Activated naive CD8-positive, alpha-beta T cell treated with anti-CD3 and anti-CD28 coated beads, Interleukin-2, amount 10 ng/mL, durations not matched to agents 7 days and 5 days (primary cell): ENCODE measurements at regions not wholly inside any gene's neighbourhood (a gene's known extent, or its start where the extent isn't known, plus 50 kb on each side); places are given as distances from the start of the nearest gene placed in this dataset.
"Not testable (repeated sequence)": the region's sequence is repeated elsewhere in the genome, so short reads cannot be mapped to it uniquely, and the experiment has no call there.

Experiments used
- ATAC-seq: fragments of 150-1000 bp; cut with Tn5 transposase; one replicate; pipeline ENCODE4 v1.10.0; 2021; ENCODE audit warnings: low read depth, moderate library complexity
- POLR2A ChIA-PET: fragments of 350-600 bp; sonication (Branson Sonifier 250); formaldehyde crosslinking; loops from one replicate; lab custom pipeline; 2021; ENCODE audit warnings: antibody characterized with exemption; lab: Charles Lee
- DNase-seq: peaks from one replicate; pipeline ENCODE4 v3.0.0; 2021
- H3K27ac Mint-ChIP-seq: one replicate; pipeline ENCODE4 v1.8.0; 2022; ENCODE audit warnings: mild to moderate bottlenecking, mixed read lengths
- H3K27me3 Mint-ChIP-seq: one replicate; pipeline ENCODE4 v1.8.0; 2022; ENCODE audit warnings: mild to moderate bottlenecking, moderate library complexity, mixed read lengths
- H3K36me3 Mint-ChIP-seq: one replicate; pipeline ENCODE4 v1.8.0; 2021; ENCODE audit warnings: mild to moderate bottlenecking, mixed read lengths
- H3K4me1 Mint-ChIP-seq: one replicate; pipeline ENCODE4 v1.8.0; 2021; ENCODE audit warnings: mixed read lengths
- H3K4me3 Mint-ChIP-seq: one replicate; pipeline ENCODE4 v1.8.0; 2022; ENCODE audit warnings: mild to moderate bottlenecking, moderate library complexity, mixed read lengths
- H3K9me3 Mint-ChIP-seq: one replicate; pipeline ENCODE4 v1.8.0; 2021; ENCODE audit warnings: mixed read lengths

DNA sequence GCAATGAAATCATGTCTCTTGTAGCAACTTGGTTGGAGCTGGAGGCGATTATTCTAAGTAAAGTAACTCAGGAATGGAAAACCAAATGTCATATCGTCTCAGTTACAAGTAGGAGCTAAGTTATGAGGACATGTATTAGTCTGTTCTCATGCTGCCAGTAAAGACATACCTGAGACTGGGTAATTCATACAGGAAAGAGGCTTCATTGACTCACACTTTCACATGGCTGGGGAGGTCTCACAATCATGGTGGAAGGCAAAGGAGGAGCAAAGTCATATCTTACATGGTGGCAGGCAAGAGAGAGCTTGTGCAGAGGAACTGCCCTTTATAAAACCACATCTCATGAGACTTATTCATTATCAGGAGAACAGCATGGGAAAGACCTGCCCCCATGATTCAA lies 370.1 kb upstream of the PRKCQ start:
- peaks cover 19% of the 10 kb centered on the region for H3K9me3 Mint-ChIP-seq
- no peak overlapping the region for H3K4me3 Mint-ChIP-seq
- POLR2A ChIA-PET = no interaction called here
- no peak overlapping the region for H3K27ac Mint-ChIP-seq
- ATAC-seq (no peak), DNase-seq (no peak)
- H3K4me1 Mint-ChIP-seq = peaks cover 2% of the 10 kb centered on the region
- peaks cover 7% of the 10 kb centered on the region for H3K36me3 Mint-ChIP-seq
- peaks cover 14% of the 10 kb centered on the region for H3K27me3 Mint-ChIP-seq

DNA sequence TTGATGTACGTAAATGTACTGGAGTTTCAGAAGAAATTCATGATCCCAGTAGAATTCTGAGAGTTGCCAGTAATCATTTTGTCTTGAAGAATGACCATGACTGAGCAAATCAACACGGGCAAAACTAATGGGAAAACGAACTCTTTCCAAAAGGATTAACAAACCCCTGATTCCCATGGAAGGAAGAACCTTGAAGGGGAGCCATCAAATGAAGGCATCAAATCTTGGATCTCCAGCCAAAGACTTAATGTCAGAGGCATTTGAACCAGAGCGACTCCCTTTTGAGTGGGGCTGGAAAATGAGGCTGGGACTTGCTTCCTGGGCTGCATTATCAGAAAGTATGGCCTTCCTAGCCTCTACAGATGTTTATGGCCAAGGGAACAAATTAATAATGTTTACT lies 364.4 kb upstream of the PRKCQ start:
- no peak for DNase-seq
- H3K27ac Mint-ChIP-seq = no peak overlapping the region
- POLR2A ChIA-PET = no interaction called here
- H3K27me3 Mint-ChIP-seq = peaks cover 44% of the 10 kb centered on the region
- H3K4me3 Mint-ChIP-seq = no peak overlapping the region
- peaks cover 19% of the 10 kb centered on the region for H3K9me3 Mint-ChIP-seq
- H3K36me3 Mint-ChIP-seq = peaks cover 5% of the 10 kb centered on the region
- H3K4me1 Mint-ChIP-seq = peaks cover 2% of the 10 kb centered on the region
- ATAC-seq = no peak

DNA sequence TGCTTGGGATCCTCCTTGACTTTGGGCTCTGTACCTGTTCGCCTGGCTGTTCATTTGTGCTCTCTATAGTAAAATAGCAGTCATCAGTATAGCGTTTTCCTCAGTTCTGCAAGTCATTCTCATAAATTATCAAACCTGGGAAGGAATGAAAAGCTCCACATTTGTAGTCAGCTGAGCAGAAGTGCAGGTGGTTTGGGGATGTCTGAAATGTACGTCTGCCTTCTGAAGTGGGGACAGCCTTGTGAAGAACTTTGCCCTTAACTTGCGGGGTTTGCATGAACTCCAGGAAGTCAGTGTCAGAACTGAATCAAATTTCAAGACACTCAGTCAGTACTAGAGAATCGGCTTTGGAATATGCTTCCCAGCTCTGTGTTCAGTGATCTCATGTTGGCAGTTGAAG lies 358.3 kb upstream of the PRKCQ start:
- Mint-ChIP-seq H3K4me1 (peaks cover 8% of the 10 kb centered on the region), H3K4me3 (no peak overlapping the region), H3K9me3 (peaks cover 14% of the 10 kb centered on the region), H3K36me3 (peaks cover 12% of the 10 kb centered on the region), H3K27me3 (peaks cover 25% of the 10 kb centered on the region), H3K27ac (no peak overlapping the region)
- POLR2A ChIA-PET = interaction anchor here (1.4 kb wide), 1 partner anchor 10 kb away, joined by 3 read pairs; no protein-coding TSS in a partner anchor
- no peak for ATAC-seq
- DNase-seq = no peak

DNA sequence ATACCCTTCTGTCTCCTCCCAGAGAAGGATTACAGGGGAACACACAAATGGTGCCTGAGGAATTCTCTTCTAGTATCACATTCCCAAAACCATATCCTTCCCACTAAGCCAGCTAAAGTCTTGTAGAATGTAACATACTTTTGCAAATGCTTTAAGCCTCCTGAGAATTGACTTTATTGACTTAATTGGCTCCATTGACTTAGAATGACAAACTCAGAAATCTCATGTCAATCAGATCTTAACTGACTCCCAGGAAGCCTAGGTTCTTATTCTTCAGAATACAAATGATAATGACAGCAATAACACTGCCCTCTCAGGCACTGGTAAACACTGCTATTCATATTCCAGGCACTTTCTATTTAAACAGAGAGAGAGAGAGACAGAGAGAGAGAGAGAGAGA lies 356.9 kb upstream of the PRKCQ start:
- no peak for ATAC-seq
- H3K4me1 Mint-ChIP-seq = peaks cover 8% of the 10 kb centered on the region
- POLR2A ChIA-PET = no interaction called here
- no peak overlapping the region for H3K4me3 Mint-ChIP-seq
- H3K36me3 Mint-ChIP-seq = peaks cover 13% of the 10 kb centered on the region
- peaks cover 15% of the 10 kb centered on the region for H3K9me3 Mint-ChIP-seq
- no peak overlapping the region for H3K27ac Mint-ChIP-seq
- no peak for DNase-seq
- H3K27me3 Mint-ChIP-seq = peaks cover 29% of the 10 kb centered on the region

DNA sequence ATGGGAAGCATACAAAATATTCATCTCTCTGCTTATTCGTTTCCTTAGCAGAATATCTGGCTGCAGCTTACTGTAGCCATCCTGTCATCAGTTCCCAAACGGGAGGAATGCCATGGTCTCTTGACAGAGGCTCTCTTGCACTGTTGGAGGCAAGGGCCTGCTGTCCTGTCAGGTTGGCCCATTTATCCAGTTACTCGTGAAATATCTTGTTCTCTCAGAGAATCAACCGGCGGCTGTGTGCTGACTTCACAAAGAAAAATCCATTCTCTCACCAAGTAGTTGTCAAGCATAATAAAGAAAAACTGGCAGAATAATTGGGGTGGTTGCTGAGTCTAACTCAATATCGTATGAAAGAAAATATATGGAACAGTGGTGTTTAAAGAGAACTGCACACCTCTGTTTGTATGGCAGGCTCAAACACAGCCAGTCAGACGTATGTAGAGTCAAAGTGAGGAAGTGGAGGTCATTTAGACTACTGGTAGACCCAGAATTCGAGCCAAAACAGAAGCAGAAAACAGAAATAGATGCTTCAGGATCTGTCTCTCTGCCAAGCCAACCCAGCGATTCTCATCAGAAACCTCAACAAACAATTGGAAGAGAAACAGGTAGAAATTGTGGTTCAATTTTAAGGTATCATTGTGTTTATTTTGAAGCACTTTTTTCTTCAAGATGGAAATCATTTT lies 349.2 kb upstream of the PRKCQ start:
- no peak for DNase-seq
- Mint-ChIP-seq H3K9me3 (peaks cover 4% of the 10 kb centered on the region), H3K4me3 (peak overlapping the region; percentile 25), H3K27me3 (peaks cover 8% of the 10 kb centered on the region), H3K27ac (peak overlapping the region; percentile 95), H3K36me3 (peaks cover 11% of the 10 kb centered on the region), H3K4me1 (peaks cover 48% of the 10 kb centered on the region)
- no peak for ATAC-seq
- POLR2A ChIA-PET = interaction anchor here (1.1 to 3.3 kb wide), 3 partner anchors 9 to 482 kb away, joined by 3 to 23 read pairs (median 4); partner anchors contain the start of gene SFMBT2

DNA sequence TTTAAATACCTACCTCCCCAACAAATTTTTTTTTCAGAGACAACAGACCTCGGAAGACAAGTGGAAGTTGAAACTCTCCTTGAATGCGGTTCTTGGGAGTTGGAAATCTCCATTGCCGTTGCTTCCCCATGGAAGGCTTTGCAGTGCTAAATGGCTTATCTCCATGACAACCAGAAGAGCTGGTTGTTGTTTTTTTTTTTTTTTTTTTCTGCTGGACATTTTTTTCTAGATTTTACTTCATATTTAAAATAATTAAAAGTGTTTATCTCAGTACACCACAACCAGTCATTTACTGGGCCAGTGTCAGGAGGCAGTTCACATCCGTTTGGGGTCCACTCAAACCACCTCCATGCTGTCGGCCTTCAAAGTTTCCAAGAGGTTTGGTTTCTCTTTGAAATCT lies 348.5 kb upstream of the PRKCQ start:
- DNase-seq (no peak), ATAC-seq (no peak)
- H3K27me3 Mint-ChIP-seq = peaks cover 8% of the 10 kb centered on the region
- H3K36me3 Mint-ChIP-seq = peaks cover 8% of the 10 kb centered on the region
- POLR2A ChIA-PET = interaction anchor here (0.8 to 3.3 kb wide), 8 partner anchors 9 to 482 kb away, joined by 3 to 23 read pairs (median 4); partner anchors contain the start of gene SFMBT2
- peak overlapping the region; percentile 81 for H3K4me3 Mint-ChIP-seq
- peaks cover 3% of the 10 kb centered on the region for H3K9me3 Mint-ChIP-seq
- H3K4me1 Mint-ChIP-seq = peaks cover 48% of the 10 kb centered on the region
- H3K27ac Mint-ChIP-seq = peak overlapping the region; percentile 95

DNA sequence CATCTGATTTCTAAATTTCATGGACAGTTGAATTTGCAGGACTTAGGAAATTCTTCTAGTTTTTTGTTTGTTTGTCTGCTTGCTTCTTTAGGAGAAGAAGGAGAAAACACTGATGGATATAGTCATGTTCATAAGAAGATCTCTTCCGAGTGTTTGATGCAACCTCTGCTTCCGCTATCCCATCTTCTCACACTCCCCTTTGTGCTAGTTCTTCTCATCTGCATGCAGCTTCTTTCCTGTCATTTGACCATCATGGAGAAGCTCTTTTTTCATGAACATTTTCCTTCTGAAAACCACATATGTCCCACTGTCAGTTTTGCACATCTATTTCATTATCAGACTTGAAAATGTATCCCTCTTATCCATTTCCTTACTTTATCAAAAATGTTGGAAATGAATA lies 346.9 kb upstream of the PRKCQ start:
- Mint-ChIP-seq H3K27me3 (peaks cover 2% of the 10 kb centered on the region), H3K4me1 (peaks cover 48% of the 10 kb centered on the region), H3K9me3 (no peaks in the 10 kb centered on the region), H3K27ac (peak overlapping the region; percentile 88), H3K4me3 (peak overlapping the region; percentile 72), H3K36me3 (peaks cover 5% of the 10 kb centered on the region)
- DNase-seq = no peak
- POLR2A ChIA-PET = interaction anchor here (1.1 to 3.3 kb wide), 4 partner anchors 32 to 581 kb away, joined by 4 to 23 read pairs (median 6); partner anchors contain the start of gene SFMBT2
- ATAC-seq = no peak

DNA sequence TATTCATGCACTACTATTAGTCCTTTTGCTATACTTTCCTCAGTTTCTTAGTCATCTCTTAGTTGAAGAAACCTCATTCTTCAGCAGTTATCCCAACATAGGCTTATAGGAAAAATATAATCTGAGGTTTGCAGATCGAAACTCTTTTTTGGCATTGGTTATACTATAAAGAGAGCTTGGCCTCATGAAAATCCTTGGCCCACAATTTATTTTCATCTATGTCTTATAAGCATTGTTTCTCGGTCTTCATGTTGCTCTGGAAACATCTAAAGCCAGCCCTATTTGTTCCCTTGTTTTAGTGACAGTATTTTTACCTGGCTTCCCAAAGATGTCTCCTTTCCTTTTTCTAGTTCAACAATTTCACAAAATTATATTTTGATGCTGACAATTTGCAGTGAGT lies 345.1 kb upstream of the PRKCQ start:
- DNase-seq (no peak), ATAC-seq (no peak)
- Mint-ChIP-seq H3K27me3 (peaks cover 2% of the 10 kb centered on the region), H3K4me1 (peaks cover 51% of the 10 kb centered on the region), H3K36me3 (peaks cover 3% of the 10 kb centered on the region), H3K27ac (peak overlapping the region; percentile 74), H3K9me3 (no peaks in the 10 kb centered on the region), H3K4me3 (peak overlapping the region; percentile 72)
- POLR2A ChIA-PET = interaction anchor here (0.6 kb wide), 1 partner anchor 561 kb away, joined by 6 read pairs; no protein-coding TSS in a partner anchor

DNA sequence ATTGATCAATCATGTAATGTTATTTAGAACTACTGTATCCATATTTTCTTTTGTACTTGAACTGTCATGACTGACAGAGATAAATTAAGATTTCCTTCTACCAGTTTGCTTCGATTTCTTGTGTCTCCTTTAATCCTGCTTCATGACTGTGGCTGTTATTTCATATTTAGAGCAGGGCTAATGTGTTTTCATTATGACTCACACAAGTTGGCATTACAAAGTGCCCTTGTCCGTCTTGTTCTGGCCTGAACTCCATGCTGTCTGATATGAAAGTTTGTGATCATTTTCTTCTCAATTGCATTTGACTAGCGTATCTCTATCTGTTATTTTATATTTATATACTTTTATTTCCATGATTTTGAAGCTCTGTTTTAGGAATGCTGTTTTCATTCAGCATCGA lies 344.1 kb upstream of the PRKCQ start:
- ATAC-seq = no peak
- no peaks in the 10 kb centered on the region for H3K36me3 Mint-ChIP-seq
- peaks cover 47% of the 10 kb centered on the region for H3K4me1 Mint-ChIP-seq
- no peak for DNase-seq
- no peaks in the 10 kb centered on the region for H3K9me3 Mint-ChIP-seq
- no peak overlapping the region for H3K4me3 Mint-ChIP-seq
- peaks cover 2% of the 10 kb centered on the region for H3K27me3 Mint-ChIP-seq
- POLR2A ChIA-PET = no interaction called here
- no peak overlapping the region for H3K27ac Mint-ChIP-seq

DNA sequence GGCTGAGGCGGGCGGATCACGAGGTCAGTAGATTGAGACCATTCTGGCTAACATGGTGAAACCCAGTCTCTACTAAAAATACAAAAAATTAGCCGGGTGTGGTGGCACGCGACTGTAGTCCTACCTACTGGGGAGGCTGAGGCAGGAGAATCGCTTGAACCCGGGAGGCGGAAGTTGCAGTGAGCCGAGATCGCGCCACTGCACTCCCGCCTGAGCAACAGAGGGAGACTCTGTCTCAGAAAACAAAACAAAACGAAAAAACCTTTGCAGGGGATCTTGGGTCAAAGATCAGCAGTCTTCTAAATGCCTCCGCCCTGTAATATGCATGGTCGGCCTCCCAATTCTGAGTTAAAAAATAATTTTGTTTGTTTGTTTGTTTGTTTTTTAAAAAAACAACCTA lies 340.9 kb upstream of the PRKCQ start:
- H3K27ac Mint-ChIP-seq, ATAC-seq, H3K27me3 Mint-ChIP-seq, H3K36me3 Mint-ChIP-seq, DNase-seq, POLR2A ChIA-PET, H3K4me3 Mint-ChIP-seq, H3K9me3 Mint-ChIP-seq: not testable (repeated sequence)
- peaks cover 32% of the 10 kb centered on the region for H3K4me1 Mint-ChIP-seq

DNA sequence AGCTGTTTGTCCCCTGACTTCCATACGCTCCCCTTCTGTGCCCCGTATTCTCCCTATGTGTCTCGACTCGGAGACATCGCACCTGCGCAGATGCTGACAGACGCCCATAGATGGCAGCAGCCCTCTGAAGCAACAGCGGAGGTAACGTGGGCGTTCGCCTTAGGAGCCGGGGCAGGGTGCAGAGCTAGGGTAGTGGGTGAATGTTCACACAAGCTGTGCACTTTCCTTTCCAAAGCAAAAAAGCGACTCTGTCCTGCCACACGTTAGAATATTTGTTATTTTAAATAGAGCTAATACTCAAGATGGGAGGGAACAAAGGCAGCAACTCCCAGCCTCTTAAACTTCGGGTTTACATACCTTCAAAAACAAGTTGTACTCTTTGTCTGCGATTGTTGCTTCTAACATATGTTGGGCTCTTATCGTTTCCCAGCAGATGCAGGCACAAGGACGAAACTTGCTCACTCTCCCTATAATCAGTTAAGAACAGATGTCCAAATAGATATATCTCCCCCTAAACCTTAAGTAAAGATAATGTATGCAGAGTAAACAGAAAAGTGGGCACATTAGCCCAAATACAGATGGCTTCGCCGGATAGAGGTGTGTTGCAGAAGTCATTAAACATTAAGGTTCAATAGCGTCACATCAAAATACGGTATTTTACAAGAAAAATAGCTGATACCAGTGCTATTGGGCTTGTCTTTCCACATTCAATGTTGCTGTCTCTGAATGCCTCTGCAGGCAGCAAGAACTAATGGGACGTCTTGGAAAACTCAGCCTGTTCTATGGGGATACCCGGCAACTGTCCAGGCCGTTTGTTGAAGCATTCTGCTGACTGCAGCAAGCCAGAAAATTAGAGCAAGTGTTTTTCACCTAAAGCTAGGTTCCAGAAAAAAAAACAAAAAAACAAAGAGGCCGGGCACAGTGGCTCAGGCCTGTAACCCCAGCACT lies 340.3 kb upstream of the PRKCQ start:
- no peaks in the 10 kb centered on the region for H3K9me3 Mint-ChIP-seq

DNA sequence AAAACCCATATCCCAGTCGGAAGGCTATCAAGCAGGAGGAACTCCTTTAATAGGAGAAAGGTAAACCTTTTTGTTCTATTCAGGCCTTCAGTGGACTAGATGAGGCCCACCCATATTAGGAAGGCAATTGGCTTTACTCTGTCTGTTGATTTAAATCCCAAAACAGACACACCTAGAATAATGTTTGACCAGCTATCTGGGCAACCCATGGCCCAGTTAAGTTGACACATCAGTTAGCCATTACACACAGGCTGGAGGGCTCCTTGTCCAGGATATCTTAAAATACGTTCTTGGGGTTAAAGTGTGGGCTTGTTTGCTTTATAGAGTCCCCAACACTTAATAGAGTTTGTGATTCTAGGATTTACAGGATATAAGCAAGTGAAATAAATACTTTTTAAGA lies 339.0 kb upstream of the PRKCQ start:
- H3K36me3 Mint-ChIP-seq = no peaks in the 10 kb centered on the region
- ATAC-seq (no peak), DNase-seq (no peak)
- no peak overlapping the region for H3K4me3 Mint-ChIP-seq
- peaks cover 2% of the 10 kb centered on the region for H3K27me3 Mint-ChIP-seq
- POLR2A ChIA-PET = interaction anchor here (1.4 kb wide), 1 partner anchor 489 kb away, joined by 3 read pairs; no protein-coding TSS in a partner anchor
- no peaks in the 10 kb centered on the region for H3K9me3 Mint-ChIP-seq
- H3K27ac Mint-ChIP-seq = no peak overlapping the region
- peaks cover 20% of the 10 kb centered on the region for H3K4me1 Mint-ChIP-seq

More for the DNA sequence above, 340.3 kb upstream of the PRKCQ start:
- ATAC-seq = peak; percentile 99
- Mint-ChIP-seq H3K27ac (peak overlapping the region; percentile 11), H3K36me3 (no peaks in the 10 kb centered on the region), H3K4me1 (peaks cover 27% of the 10 kb centered on the region), H3K27me3 (peaks cover 2% of the 10 kb centered on the region), H3K4me3 (peak overlapping the region; percentile 35)
- POLR2A ChIA-PET = interaction anchor here (1.3 to 1.4 kb wide), 2 partner anchors 8 to 488 kb away, joined by 3 to 4 read pairs; no protein-coding TSS in a partner anchor
- peak; percentile 75 for DNase-seq

DNA sequence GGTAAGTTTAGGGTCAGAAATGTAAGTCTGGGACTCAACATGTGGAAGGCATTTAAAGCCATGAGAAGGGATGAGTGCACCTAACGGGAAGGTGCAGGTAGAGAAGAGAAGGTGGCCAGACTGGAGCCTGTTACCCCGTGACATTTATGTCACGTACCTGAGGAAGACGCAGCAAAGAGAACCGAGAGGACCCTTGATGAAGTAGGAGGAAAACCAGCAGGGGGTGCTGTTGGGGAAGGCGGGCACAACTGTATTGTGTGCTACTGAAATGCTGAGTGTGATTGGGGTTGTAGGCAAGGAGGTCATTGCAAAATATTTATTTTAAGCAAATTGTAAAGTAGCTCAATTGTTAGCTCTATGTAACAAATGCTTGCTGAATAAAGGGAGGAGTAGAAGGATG lies 338.2 kb upstream of the PRKCQ start:
- Mint-ChIP-seq H3K9me3 (no peaks in the 10 kb centered on the region), H3K4me3 (no peak overlapping the region), H3K27me3 (peaks cover 2% of the 10 kb centered on the region), H3K36me3 (no peaks in the 10 kb centered on the region), H3K4me1 (peaks cover 20% of the 10 kb centered on the region), H3K27ac (no peak overlapping the region)
- peak; percentile 57 for ATAC-seq
- peak; percentile 68 for DNase-seq
- POLR2A ChIA-PET = interaction anchor here (0.5 to 0.9 kb wide), 2 partner anchors 10 to 79 kb away, joined by 4 read pairs; no protein-coding TSS in a partner anchor
